Forelimb muscle (tissue), 1 donor: ENCODE measurements at regions not wholly inside any gene's neighbourhood (a gene's known extent, or its start where the extent isn't known, plus 50 kb on each side); places are given as distances from the start of the nearest gene placed in this dataset.

Source experiments
- DNase-seq: peaks from one replicate; pipeline ENCODE4 v3.0.0-alpha.2; 2013; ENCODE audit warnings: low read depth

DNA sequence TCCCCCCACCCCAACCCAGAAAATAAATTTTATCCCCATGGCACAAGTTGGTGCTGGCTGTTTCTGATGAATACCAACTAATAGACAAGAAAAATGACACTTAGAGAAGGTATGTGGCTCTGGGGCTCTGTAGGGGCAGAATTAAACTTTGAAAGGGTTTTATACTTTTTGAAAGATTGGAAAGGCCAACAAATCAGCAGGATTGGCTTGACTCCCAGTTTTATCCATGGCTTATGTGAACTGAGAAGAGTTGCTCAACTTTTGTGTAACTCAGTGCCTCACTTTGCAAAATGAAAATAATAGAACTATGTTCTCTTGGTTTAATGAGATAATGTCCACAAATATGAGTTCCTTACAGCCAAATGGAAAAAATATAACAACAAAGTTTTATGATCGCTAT is 288.9 kb upstream of the KIF2A start:
- DNase-seq, result peak; percentile 31

DNA sequence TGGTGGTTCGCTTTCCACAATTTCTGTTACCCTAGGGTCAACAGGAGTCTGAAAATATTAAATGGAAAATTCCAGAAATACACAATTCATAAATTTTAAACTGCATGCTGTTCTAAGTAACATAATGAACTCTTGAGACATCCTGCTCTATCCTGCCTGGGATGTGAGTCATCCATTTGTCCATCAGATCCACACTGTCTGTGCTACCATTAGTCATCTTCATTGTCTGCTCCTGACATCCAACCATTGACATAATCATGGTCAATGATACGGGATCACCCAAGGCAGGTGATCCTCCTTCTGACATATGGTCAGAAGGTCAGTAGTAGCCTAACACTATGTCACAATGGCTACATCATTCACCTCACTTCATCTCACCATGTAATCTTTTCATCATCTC is 276.7 kb upstream of the KIF2A start:
- no peak for DNase-seq

DNA sequence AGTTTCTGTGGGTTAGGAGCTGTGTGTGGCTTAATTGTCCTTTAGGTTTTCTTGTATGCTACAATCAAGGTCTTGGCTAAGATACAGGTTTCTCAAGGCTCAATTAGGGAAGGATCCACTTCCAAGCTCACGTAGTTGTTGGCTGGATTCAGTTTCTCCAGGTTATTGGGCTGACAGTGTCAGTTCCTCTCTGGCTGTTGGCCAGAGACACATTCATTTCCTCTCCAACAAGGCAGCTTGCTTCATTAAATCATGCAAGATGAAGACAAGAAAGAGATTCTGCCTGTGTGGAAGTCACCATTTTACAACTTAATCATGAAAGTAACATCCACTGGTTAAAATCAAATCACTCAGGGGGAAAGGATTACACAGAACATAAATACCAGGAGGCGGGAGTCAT is 275.7 kb upstream of the KIF2A start:
- no peak for DNase-seq

DNA sequence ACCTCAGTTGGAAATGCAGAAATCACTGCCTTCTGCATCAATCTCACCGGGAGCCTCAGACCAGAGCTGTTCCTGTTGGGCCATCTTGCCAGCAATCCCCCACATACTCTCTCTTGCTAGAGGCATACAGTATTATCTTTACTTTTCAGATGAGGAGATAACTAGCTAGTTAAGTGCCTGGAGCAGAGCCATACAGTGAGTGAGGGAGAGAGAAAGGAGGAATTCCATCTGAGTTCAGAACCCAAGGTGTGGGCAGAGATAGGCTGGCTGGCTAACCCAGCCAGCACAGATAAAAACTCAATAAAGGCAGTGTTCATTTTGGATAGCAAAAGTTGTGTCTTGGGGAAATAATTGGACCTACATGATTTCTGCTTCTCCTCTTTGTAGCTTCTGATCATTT is 268.0 kb upstream of the KIF2A start:
- no peak for DNase-seq

DNA sequence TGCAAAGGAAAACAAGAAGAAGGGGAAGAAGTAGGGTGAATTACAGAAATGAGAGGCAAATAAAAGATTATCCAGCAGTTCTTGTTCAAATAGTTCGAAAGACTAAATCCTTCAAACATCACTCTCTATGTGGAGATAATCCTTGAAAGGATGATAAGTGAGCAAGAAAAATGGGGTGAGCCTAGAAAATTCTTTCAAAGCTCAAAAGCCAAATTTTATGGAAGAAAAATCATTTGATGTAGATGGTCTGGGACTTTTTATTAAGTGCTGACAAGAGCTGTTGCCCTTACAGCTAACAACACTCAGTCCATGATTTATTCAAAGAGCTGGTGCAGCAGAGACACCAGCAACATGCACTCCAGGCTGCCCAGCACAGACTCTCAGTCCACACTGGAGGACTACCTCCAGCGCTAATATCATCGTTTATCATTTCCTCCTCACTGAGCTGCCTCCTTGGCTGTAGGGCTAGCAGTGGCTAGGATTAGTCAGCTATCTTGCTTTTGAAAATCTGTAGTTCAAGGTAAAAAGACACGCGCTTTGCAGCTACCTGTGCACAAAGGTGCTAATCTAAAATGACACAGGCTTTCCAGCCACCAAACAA is 264.8 kb upstream of the KIF2A start:
- DNase-seq, result no peak

DNA sequence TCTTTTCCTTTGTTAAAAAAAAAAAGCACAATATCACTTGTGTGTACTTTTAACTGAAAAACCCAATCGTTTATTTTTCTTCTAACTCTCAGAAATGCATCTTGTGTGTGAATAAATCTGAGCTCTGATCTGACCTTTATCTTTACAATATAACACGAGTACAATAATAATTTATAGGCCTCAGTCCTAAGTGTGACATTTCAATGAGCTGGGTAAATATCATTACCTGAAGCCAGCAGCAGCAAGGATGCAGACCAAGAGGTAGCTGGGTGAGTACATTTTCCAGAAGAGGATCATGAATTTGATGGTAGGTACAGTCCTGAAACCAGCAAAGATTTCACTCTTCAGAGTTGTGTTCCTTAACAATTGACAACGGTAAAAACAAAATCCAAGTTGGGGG is 264.0 kb upstream of the KIF2A start:
- no peak for DNase-seq

DNA sequence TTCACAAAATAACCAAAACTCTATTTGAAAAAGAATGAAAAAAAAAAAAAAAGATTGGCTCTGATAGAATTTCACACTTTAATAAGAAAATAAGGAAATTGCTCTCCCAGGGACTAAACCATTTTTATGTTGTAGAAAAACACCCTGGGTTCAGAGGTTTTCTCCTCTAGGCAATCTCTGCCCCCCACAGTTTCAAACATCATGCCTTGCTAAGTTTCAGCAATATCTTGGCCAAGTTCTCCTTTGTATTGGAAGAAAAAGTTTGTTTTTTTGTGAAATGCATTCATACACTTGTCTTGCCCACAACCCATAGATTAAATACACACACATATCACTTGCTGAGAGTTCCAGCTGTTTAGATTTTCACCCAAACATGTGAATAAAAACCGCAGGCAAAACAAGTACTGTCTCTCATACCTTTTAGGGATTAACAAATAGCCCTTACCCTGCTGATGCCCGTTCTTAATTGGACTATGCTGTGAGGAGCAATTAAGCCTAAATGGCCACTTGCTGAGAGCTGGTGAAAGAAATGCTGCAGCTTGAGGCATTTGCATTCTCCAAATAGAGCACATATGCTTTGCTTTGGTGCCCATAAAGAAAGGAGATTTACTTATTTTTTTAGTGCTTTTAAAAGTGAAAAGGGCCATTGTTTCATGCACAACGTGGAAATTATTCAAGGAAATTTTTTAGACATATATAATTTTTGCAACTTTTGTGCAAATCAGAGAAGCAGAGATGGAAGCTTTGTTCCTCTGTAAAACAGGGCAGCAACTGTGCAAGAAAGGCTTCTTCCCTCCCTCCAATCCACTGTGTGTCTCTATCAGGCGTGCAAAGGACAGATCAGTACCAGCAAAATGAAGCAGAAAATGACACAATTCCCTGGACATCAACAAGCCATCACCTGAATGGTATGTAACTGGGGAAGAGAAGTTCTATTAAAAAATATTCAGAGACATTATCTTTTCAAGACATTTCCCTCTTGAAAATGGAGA is 262.4 kb upstream of the KIF2A start:
- DNase-seq, result no peak

DNA sequence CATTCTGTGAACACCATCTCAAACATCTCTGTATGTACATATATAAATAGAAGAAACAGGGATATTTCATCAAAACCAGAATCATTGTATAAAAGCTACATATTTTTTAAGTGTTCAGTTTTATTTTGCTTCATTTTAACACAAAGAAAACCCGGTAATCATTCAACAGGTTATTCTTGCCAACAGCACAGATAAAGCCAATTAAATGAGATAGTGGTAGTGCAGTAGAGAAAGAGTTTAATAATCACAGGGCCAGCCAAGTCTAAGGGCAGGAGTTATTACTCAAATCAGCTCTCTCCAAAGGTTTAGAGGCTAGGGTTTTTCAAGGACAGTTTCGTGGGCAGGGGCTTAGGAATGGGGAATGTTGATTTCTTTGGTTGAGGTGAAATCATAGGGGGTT is 261.0 kb upstream of the KIF2A start:
- DNase-seq, result no peak

DNA sequence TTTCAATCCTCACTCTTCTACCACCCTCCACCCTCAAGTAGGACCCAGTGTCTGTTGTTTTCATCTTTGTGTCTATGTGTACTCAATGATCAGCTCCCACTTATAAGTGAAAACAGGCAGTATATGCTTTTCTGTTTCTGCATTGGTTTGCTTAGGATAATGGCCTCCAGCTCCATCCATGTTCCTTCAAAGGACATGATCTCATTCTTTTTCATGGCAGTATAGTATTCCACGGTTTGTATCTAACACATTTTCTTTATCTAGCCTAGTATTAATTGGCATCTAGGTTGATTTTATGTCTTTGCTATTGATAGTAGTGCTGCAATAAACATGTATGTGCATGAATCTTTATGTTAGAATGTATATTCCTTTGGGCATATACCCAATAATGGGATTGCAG is 259.8 kb upstream of the KIF2A start:
- DNase-seq, result no peak

DNA sequence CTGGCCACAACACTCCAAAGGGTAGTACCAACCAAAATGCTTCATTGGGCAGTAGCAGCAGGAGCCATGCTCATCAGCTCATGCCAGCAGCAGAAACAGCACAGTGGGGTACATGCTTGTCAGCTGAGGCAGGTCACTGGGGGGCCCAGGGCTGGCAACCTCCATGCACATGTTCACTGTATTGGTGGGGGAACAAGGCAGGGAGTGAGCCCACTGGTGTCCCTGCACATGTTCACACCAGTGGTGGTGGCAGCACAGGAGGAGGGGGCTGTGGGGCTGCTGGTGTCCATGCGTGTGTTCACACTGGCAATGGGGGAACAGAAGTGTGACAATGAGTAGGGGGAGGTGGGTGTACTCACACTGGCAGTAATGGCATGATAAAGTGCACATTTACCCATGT is 254.3 kb upstream of the KIF2A start:
- no peak for DNase-seq

DNA sequence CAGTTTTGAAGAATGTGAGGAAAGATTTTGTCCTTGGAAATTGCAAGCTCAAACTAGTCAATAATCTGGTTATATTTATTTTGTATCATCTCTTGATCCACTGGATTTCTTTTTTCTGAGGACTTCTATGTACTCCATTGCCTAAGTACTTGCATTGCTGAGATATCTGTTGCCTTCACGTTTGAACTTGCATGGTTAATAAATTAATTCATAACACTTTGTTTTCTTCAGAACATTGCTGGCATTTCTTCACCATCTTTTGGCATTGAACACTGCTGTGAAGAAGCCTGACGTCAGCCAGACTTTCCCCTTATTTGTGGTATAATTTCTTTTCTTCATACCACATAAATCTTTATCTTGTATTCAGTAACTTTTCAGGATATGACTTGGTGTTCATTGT is 246.0 kb upstream of the KIF2A start:
- no peak for DNase-seq

DNA sequence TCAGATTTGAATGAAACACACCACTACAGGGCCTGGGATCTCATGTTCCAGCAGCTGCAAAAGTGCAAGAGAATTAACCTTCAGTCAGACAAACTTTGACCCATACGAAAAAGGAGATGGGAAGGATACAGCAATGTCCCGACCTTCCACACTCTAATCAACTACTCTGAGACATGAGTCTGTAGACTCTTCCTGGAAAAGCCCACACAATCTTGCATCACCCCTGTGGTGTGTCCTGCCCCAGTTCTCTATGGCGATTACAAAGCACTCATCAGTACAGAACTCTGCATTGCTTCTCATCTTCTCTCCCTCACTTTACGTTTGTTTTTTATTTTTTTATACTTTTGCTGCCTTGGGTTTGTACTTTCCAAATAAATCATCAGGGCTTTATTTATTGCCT is 241.0 kb upstream of the KIF2A start:
- no peak for DNase-seq

DNA sequence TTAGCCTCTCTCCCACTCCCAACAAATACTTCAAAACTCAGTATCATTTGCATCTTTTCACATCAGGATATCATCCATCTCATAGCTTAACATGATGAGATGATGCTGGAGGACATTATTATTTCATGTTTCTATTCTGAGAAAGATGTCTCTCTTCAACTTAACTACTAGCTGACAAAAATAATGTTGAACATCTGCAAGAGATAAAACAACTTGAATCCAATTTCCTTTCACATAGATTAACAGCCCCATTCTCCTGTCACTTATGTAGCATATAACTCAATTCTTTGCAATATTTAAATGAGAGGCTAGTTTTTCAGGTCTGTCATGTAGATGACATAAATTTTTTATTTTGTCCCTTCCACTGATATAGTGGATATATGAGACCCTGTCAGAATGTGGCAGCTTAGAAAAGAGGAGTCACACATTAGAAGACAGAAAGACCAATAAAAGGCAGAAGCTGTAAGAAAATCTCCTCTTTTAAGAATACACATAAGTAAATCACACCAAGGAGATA is 239.2 kb upstream of the KIF2A start:
- DNase-seq, result no peak

DNA sequence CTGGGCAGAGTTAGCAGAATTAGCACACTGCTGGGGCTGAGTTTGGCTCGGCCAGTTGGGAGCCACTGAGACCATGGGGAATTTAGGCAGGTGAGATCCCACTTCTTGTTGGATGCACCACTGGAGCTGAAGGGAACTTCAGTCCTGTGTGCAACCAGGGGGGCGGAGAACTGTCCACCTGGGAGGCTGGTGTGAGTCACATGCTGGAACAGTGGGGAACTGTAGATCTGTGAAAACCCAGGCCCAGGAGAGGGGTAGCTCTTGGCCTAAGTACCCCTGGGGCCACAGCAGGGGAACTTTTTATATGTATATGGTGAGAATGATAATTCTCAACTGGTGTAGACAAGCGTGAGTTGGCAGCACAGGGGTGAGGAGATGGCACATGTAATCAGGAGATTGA is 237.5 kb upstream of the KIF2A start:
- DNase-seq, result no peak

DNA sequence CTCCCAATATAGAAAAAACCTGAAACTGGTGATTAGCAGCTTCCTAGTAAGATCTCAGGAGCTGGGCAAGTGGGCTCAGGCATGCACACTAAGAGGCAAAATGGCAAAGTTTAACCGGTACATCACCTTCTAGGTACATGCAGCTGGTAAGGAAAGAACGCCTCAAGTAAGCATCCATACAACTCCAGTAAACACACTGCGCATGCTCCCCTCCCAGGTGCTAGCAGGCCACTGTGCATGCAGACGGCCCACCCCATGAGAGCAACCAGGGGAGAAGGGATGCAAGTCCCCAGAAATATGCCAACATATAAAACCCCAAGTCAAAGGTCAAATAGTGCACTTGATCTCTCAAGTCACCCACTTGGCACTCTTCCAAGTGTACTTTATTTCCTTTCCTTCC is 228.6 kb upstream of the KIF2A start:
- DNase-seq, result no peak

DNA sequence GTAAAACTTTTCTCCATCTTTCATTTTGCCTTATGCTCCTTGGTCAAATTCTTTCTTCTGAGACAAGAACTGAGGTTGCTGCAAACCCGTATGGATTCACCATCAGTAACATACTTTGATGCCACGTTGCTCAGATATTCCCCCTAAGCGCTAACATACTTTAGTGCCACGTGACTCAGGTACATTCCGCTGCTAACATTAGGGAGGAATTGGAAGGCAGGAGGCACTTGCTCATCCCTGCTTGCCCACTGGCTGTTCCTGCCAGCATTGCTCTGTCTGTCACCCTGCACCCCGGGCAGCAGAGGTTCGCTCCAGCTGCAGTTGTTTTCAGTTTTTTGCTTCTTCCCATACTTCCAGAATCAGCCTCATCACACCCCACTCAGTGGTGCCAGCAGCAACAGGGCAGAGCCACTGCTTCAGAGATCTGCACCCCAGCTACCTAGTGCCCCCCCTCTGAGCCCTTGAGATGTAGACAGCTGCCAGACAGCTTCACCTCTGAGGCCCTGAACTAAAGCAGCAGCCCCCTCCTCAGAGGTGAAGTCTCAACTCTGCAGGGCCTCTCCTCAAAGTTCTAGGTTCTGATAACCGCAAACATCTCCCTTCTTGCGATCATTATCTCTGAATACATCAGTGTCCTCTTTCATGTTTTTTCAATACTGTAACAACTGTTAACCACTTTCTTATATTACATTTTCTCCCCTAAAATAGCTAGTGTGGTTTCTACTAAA is 228.0 kb upstream of the KIF2A start:
- no peak for DNase-seq

DNA sequence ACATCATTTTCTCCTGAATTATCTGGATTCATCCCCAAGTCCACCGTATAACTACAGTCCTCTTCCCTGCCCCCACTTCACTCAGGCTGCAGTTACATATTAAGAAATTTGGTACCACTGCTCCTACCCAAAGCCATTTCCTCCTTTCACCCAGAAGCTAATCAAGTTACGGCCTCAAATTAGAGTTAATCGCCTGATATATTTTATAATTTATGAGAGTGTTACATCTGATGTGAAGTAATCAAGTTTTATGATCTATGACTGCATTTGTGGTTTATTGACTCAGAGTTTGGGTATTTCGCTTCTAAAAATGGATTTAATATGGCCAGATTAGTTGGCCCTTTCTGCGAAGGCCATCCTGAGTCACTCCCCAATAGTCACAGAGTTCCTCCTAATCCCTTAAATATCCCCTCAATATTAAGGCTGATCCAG is 223.6 kb upstream of the KIF2A start:
- DNase-seq, result no peak

DNA sequence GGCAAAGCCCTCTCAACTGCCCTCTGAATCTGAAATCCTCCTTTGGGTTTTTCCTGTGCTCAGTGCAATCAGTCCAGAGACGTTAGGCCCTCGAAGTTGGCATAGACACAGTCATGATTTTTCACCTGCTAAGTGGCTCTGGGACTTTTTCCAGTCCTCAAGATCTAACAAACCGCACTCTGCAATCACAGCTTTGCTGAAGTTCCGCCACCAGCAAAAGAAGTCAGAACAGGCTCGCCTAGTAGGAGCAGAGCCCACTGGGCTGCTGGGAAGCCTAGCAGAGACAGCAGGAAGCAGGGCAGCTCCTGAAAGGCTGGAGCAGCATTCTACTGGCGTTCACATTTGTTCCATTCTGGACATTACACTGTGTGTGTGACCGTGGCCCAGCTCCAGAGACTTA is 222.8 kb upstream of the KIF2A start:
- no peak for DNase-seq

DNA sequence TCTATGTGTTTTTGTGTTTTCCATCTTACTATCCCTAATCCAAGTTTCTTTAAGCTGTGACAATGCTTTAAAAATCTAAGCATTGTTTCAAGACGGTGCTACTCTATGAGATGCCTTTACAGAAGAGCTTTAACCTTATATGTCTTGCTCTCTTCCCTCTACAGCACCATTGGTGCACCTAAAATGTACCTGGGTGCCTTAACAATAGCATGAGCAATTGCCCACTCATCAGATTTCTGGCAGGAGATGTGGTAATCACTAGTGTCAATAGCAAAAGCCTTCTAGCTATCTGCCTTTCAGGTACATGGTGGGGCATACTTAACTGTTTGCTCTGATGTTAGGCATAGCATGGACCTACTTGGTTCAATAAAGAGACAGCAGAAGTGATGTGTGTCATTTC is 222.3 kb upstream of the KIF2A start:
- no peak for DNase-seq

DNA sequence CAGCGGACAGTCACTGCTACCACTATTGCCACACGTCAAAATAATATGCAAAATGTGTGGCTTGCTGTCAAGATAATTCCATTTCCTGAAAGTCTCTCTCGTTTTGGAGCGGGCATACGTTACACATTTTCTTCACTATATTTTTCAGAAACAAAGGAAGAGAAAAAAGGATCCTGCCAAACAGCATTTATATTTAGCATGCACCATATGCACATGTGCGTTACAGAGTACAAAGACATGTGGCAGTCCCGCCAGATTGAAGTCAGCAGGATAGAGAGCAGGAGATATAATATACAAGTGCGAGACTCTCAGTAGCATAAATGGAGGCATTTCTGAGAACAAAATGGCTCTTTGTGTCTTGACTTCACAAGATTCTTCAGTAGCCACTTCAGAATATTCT is 221.6 kb upstream of the KIF2A start:
- DNase-seq, result no peak

DNA sequence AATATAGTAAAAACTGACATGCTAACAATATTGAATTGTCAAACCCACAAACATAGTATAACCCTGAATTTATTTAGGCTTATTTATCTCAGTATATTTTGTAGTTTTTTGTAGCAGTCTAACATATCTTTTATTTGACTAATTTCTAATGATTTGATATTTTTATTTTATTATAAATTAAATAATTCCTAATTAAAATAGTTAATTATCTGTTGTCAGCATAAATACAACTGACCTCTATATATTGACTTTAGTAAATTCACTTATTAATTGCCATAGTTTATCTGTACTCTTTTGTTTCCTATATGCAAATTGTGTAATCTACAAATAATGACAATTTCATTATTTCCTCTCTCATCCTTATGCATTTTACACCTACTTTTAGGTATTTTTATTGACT is 215.1 kb upstream of the KIF2A start:
- DNase-seq, result no peak

DNA sequence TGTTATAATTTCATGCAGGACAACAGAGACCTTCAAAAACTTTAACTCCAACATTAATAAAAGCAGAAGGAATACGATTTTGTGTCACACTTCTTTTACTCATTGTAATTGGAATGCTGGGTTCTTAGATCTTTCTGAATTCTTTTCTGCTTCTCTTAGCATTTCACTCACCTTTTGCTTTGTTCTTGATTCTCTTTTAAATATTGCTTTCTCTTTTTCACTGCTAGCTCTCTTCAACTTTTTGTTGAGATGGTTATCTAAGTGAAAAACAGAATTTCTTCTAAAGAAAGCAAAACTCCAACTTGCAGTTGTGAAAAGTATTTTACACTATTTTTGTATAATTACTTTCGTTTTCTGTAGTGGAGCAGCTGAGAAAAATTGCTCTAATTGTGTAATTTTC is 212.6 kb upstream of the KIF2A start:
- no peak for DNase-seq

DNA sequence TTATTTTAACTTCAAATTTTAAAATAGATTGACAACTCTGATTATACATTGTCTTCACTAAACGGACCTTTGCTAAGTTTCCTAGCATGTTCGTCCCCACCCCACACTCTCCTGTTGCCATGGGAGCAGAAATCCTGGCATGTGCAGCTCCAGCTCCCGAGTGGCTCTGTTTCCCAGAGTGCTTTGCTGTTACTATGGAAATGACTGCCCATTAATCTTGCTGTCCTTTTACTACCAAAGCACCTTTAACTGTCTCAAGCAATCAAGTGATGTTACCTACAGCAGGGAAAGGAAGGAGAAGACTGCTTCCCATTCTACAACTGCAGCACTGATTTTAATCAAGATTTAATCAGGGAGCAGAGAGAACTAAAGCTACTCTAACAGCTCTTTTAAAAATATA is 212.0 kb upstream of the KIF2A start:
- no peak for DNase-seq
